ACHN (cell line): ENCODE measurements at regions not wholly inside any gene's neighbourhood (a gene's known extent, or its start where the extent isn't known, plus 50 kb on each side); places are given as distances from the start of the nearest gene placed in this dataset.
A peak's percentile ranks its signal among the peaks of the same experiment; 100 is the strongest.

Source experiments
- DNase-seq: peaks from one replicate; pipeline ENCODE4 v3.0.0-alpha.2; 2015
- in situ Hi-C: cut with HindIII; loops from 2 replicates; pipeline ENCODE4 v1.10.0; 2017; ENCODE audit warnings: low sequenced_read_pairs, low pct_ligation_motif_present, low pct_unique_long_range_greater_than_20kb

DNA sequence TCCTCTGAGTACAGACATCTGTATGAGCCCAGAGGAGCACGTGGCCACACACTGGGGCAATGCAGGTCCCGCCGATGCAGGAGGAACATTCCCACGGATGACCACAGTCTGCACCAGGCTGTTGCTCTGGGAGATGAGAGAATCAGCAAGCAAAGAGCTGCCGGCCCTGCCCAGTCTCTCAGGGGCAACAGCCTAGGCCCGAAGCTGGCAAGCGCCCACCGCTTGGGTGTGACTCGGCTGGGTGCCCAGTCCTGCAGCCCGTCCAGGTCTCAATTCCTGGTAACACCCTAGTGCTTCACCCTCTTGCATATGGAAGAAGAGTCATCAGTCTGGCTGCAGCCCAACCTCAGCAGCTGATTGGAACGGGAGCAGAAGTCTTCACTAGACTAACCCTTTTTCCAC is 153.7 kb upstream of the HES1 start:
- in situ Hi-C loops, result no loop called here
- no peak for DNase-seq

DNA sequence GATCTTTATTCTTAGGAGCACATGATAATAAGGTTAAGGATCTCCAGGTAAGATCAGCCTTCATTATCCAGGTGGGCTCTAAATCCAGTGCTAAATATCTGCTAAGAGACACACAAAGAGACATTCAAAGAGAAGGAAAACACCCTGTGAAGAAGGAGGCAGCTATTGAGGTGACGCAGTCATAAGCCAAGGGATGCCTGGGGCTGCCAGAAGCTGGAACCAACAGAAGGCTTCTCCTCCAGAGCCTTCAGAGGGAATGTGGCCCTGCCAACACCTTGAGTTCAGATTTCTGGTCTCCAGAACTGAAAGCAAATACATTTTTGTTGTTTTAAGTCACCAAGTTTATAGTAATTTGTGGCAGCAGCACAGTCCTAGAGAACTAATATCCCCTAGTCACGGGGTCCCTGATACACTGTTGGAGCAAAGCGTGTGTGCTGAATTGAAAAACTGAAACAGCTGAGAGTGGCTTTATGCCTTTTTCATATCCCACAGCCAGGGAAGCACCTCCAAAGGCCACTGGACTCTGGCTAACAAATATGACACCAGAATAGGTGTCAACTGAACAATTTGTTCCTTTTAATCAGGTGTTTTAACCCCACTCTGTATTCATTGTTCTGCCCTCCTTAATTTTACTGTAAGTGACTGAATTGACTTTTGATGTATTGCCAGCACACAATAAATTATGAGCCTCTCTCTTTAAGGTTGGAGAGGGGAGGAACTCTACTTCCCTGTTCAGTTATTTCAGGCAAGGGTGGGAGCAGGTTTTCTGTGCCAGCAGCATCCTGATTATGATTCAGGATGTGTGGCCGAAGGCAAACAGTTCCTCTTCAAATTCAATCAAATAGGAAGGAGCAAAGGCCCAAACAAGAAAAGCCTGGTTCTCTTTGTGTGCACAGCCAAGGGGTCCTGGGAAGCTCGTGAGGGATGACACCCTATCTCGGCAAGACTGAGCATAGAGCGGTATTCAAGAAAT is 151.8 kb upstream of the HES1 start:
- no peak for DNase-seq

DNA sequence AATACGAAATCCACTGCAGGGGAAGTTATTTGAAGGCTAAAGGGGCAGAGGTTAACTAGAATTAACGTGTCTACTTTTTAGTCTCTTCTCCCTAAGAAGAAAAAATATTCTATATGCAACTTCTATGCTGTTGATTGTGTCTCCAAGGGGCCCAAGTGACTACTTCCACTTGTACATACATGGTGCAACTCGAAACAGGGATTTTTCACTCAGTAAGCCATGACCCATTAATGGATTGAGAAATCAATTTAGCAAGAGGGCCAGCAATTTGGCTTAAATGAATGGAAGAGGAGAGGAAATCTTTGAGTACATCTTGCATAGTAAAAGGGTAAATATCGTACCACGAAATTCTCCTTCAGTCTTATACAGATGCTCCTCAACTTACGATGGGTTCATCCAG is 151.1 kb upstream of the HES1 start:
- DNase-seq, result no peak
- in situ Hi-C loops, result no loop called here

More for the DNA sequence above, 151.8 kb upstream of the HES1 start:
- in situ Hi-C loops, result no loop called here

DNA sequence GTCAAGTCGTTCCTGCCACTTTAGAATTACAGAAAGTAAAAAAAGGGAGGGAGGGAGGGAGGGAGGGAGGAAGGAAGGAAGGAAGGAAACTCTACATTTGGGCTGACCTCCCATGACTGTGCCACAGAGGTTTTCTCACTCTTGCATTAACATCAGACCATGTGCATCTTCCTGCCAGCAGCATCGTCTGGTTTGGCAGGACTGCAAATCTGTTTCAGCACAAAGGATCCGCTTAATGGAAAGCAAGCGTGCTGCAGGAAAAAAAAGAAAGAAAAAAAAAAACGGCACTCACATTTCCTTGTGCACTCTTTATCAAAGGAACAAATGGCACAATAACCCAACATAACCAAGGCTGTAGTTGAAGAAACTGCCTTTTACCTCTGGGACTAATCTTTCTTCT is 148.8 kb upstream of the HES1 start:
- in situ Hi-C loops, result no loop called here
- DNase-seq, result no peak

DNA sequence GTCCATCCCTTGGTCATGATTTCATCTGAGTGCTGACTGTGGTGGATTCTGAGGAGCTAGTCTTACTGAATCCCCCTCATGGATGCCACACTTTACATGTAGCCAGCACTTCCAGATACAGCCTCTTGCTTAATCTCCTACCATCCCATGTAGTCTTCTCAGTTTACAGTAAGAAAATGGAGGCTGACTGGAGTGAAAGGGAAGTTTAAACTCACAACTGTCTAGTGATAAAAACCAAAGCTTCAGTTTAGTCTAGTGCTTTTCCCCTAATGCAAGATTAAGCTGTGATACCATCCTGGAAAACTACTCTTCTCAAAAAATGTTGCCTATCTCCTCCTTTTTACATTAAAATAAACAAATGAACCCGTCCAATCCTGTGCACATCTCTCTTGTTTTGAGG is 146.8 kb upstream of the HES1 start:
- in situ Hi-C loops, result no loop called here
- no peak for DNase-seq

DNA sequence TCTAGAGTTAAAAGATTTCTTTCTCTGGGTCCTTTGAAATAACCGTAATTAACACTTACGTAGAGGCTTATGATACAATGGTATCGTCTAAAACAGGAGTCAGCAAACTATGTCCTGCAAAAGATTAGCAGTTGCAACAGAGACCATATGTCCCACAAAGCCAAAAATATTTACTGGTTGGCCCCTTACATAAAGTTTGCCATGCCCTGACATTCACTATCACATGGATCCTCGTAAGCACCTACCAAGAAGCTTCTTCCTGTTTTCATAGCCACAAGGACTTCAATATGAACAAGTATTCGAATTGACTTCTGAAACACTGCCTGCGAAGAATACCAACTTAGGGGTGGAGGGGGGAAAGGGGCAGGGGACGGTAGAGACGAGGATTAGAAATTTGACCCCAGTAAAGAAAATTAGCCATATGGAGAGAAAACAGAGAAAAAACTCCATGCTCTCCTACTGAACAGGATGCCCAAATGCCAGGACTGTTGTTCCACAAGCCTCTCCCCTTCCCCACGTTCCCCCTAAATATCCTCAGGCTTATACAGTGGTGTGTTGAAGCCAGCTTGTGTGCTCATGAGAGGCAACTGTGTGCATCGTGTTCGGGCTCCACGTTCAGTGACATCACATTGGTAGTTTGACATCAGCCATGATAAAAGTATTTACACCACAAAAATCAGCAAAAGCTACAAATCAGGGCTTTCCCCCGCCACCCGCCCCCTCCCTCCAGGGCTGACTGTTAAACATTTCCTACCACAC is 144.1 kb upstream of the HES1 start:
- DNase-seq, result no peak
- in situ Hi-C loops, result no loop called here

DNA sequence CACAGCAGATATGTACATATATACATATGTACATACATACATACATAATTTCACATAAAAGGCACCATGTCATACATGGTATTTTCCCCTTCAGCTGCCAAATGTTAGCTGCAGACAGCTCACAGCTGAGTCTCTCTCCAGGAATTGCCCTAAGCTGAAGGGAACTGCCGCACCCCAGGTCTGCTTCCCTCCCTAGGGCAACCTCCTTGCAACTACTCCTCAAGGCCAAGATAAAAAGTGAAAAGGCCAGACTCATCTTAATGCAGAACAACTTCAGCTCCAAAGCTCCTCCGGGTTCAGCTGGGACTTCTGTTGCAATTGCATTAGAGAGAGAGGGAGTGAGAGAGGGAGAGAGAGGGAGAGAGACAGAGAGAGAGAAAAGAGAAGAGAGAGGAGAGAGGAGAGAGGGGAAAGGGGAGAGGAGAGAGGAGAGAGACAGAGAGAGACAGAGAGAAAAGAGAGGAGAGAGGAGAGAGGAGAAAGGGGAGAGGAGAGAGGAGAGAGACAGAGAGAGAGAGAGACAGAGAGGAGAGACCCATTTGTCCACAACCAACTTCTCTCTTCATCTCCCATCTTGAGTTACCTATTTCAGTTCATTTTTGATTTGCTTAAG is 143.4 kb upstream of the HES1 start:
- DNase-seq, result no peak
- in situ Hi-C loops, result no loop called here

DNA sequence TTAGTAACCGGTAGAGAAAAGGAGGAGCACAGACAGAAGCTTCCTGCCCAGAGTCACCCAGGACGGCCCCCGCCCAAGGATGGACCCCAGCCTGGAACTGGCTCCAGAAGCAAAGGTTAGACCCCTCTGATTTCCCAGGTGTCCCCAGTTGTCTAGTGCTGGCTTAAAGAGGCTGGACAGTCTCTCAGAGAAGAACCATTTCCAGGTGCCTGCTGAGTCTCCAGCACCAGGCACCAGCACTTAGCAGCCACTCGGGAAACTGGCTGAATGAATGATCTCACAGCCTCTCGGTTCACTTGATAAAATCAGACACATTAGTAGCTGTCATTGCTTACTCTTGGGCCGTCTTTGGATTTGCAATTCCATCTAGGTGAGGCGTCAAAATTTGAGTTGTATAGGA is 139.7 kb upstream of the HES1 start:
- in situ Hi-C loops, result no loop called here
- DNase-seq, result no peak

DNA sequence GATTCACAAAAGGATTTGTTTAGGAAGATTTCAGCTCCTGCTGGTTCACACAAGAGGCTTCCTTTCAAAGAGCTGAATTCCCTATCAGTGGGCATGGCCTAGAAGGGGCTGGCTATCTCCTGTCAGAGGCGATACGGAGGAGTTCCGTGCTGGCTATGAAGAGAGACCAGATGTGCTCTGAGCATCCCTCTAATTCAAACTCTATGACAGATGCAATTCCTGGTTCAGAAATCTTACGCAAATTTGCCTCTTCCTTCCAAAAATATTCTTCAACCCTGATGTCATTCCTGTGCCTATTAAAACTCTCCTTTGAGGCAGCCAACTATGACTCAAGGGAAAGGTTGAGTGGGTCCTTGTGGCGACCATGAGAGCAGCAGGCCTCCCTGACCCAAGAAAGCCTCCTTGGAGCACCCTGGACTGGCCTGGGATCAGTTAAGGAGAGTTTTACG is 139.3 kb upstream of the HES1 start:
- no peak for DNase-seq
- in situ Hi-C loops, result no loop called here

DNA sequence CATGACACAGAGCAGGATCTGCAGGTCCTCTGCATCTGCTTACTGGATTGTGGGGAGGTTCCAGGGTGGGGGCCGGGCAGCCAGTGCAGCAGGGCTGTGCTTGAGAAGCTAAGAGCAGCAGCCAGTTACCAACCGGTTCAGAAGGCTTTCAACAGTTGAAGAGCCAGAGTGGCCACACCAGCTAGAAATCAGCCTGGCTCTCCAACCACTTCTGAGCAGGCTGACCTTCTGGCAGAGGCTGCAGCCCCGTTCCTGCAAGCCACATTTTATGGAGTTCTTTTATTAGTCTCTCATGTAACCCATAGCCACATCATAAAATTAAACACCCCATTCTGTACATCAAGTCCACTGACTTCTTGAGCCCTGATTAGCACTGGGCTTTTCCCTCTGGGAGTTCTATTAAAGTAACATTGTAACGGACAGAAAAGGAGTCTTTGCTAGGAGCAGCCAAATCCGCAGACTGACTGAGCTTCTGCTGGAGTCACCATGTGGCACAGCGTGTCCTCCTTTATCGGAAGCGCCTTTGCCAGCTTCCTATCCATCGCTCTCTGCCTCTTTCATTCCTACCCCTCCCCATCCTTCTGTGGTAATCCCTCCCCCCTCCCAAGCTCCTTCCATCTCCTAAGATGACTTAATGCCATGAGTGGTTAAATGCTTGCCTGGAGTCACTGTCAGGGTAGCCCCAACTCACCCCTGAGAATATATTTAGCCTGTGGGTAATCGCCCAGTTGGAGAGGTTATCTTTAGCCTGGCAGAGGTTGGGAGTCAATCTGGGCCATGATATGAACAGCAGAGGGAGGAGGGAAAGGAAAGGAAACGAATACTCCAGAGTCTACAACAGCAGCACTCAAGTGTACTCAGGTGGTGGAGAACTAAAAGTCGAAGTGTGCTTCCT is 138.5 kb upstream of the HES1 start:
- in situ Hi-C loops, result no loop called here
- no peak for DNase-seq

DNA sequence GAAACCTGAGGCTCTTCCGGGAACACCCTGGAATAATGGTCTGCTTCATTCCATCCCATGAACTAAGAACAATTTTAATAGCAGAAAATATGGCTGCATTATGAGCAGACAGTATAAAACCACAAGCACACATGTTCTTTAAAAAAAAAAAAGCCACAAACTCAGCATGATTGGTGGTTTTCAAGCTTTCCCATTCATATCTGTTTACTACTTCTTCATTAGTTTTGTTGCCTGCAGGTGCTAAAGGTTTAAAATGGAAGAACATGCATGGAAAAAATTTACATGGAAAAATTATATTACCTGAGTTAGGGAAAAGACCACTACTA is 137.9 kb upstream of the HES1 start:
- DNase-seq, result no peak
- in situ Hi-C loops, result no loop called here

DNA sequence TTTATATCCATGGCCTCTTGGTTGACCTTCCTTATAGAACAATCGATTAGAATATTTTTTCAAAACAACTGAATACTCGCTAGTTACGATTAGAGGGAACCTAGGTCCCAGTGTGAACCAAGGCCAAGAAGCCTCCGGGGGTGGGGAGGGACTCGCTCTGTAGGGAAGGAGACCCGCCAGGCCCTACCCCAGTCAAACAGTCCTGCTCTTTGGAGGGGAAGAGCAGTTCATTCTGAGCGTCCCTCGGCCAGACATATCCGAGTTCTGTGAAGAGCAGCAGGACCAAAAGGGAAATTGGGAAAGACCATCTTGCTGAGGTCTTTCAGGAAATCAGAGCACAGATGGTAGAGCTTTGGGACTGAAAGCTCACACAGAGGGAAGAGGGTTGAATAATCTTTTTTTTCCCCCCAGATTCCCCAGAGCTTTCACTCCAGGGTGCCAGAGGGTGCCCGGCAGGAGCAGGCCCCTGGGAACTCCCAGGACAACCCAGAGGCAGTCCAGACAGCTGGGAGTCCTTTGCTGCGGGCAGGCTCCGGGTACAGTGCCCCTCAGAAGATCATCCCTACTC is 137.2 kb upstream of the HES1 start:
- DNase-seq, result no peak
- in situ Hi-C loops, result no loop called here

DNA sequence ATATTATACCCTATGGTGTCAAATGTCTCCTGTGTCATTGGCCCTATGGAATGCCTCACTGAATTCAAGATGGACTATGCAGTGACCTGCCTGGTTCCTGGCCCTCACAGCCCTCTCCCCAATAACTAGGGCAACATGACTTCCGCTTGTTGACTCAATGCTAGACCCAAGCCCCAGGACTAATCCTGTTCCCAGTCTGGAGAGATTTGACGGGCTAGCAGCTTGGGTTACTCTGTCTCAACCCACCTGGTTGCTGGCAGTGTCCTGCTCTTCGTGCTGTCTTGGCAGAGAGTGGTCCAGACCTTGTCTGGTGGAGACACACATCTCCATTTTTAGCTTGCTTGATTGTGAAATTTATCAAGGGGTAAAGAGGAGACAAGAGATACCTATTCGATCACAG is 135.8 kb upstream of the HES1 start:
- in situ Hi-C loops, result no loop called here
- no peak for DNase-seq

DNA sequence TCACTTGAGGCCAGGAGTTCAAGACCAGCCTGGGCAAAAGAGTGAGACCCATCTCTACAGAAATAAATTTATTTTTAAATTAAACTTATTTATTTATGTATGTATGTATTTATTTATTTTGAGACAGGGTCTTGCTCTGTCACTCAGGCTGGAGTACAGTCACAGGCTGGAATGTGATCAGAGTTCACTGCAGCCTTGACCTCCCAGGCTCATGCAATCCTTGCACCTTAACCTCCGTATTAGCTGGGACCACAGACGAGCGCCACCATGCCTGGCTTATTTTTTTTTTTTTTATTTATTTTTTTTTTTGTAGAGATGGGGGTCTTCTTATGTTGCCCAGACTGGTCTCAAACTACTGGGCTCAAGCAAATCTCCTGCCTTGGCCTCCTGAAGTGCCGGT is 135.2 kb upstream of the HES1 start:
- in situ Hi-C loops, result no loop called here
- no peak for DNase-seq

DNA sequence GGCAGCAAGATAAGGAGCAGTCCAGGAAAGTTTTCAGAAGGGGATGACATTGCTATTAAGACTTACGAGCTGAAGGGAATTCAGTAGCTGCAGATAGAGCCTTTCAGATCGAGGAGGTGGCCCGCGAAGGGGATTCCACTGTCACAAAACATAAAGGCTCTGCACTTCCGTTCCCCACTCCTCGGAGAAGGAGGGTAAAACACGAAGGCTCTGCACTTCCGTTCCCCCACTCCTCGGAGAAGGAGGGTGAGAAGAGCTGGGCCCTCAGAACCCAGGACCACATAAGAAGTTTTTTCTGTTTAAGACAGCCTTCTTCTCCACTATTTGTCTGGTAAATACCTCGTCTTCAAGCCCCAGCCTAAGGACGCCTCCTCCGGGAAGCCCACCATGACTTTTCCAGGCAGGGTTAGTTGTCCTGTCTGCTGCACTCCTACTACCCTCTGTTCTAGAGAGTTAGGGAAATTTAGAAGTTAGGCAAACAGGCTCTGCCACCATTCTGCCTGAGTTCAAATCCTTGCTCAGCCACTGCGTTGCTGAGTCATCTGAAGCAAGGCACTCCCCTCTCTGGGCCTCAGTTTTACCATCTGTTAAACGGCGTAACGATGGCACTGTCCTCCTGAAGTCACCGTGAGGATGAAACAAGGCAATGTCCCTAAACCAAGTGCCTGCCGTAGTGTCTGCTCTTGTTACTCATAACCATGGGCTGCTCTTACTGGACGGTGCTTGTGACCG is 134.1 kb upstream of the HES1 start:
- in situ Hi-C loops, result no loop called here

DNA sequence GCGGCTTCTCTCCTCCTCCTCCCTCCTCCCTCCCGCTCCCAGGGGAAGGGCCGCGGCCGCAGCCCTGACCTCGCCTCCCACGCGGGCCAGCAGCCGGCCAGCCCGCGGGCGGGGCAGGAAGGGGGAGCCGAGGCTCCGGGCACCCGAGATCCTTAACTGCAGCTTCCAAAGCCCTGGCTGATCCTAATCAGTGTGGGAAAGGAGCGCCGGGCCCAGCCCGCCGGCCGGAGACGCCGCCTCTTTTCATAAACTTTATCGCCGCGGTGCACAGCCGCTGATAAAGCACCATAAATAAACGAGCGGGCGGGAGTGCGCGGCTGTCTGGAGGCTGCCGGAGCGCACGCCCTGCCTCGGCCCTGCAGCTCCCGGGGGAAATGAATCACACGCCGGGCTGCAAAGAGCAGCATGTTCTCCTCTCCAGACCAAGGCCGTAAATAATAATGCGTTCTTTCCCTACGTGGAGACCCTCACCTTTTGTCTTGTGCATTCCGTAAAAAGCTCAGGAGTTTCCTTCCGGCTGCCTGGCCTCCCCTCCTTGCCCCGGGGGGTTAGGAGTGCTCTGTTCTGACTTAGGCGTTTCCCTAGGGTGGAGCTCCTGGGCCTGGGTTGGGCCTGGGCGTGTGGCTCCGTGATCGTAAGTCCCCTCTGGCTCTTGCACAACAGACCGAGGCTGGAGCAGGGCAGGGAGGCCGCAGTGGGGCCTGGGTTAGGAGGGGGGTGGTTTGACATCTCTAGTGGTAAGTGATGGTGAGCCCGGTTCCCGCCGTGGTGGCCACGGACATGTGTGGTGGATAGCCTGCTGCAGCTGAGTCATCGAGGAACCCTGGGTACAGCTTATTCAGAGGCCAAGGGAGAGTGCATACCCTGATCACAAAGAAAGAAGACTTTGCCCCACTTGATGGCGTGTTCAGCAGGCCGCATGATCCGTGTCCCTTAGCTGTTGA is 132.6 kb upstream of the HES1 start:
- in situ Hi-C loops, result no loop called here
- DNase-seq, result peak; percentile 79

More for the DNA sequence above, 134.1 kb upstream of the HES1 start:
- DNase-seq, result no peak
